CD4-positive, alpha-beta T cell (primary cell): ENCODE measurements at regions not wholly inside any gene's neighbourhood (a gene's known extent, or its start where the extent isn't known, plus 50 kb on each side); places are given as distances from the start of the nearest gene placed in this dataset.

Experiments used
- ATAC-seq: fragments of 200-7000 bp; cut with Tn5 transposase; one replicate; pipeline ENCODE4 v1.10.0; 2022; ENCODE audit warnings: mild to moderate bottlenecking; ENCODE audit not compliant: poor library complexity
- CTCF ChIA-PET: fragments of 350-600 bp; sonication (Branson Sonifier 250); formaldehyde crosslinking; loops from one replicate; lab custom pipeline; 2021; ENCODE audit warnings: antibody characterized with exemption, inconsistent platforms; lab: Charles Lee
- POLR2A ChIA-PET: fragments of 350-600 bp; sonication (Branson Sonifier 250); formaldehyde crosslinking; loops from one replicate; lab custom pipeline; 2021; ENCODE audit warnings: antibody characterized with exemption, inconsistent platforms; lab: Charles Lee
- DNase-seq, 14 experiments: peaks; one replicate each; pipeline ENCODE4 v3.0.0-alpha.2; 2013 to 2020; ENCODE audit warnings: mixed read lengths in 2 of 14
- H3K27ac ChIP-seq, 2 donors: one replicate each; pipeline versions ENCODE4 v1.5.1 to v1.7.0; 2013; ENCODE audit warnings: low read length in 2 of 2, low read depth in 1 of 2, mild to moderate bottlenecking in 1 of 2
- H3K27me3 ChIP-seq, 2 experiments: 1 replicate in 1 of 2; 2 replicates in 1 of 2; pipeline versions ENCODE4 v1.6.1 to v1.7.0; 2013; ENCODE audit warnings: low read length in 2 of 2, control low read depth in 1 of 2, mild to moderate bottlenecking in 1 of 2, moderate library complexity in 1 of 2; ENCODE audit not compliant: insufficient read depth in 2 of 2, control insufficient read depth in 1 of 2
- H3K36me3 ChIP-seq: one replicate; pipeline ENCODE4 v1.6.1; 2013; ENCODE audit warnings: low read length, control low read depth; ENCODE audit not compliant: insufficient read depth
- H3K4me1 ChIP-seq: one replicate; pipeline ENCODE4 v1.6.1; 2013; ENCODE audit warnings: low read length, control low read depth; ENCODE audit not compliant: insufficient read depth
- H3K4me3 ChIP-seq: one replicate; pipeline ENCODE4 v1.5.1; 2013; ENCODE audit warnings: mild to moderate bottlenecking, low read length, moderate library complexity
- H3K9me3 ChIP-seq, 2 experiments: 1 replicate in 1 of 2; 2 replicates in 1 of 2; pipeline versions ENCODE4 v1.6.1 to v1.7.0; 2013; ENCODE audit warnings: low read length in 2 of 2, mild to moderate bottlenecking in 2 of 2, control low read depth in 1 of 2, moderate library complexity in 1 of 2; ENCODE audit not compliant: control insufficient read depth in 1 of 2, insufficient read depth in 1 of 2
- H3K27ac Mint-ChIP-seq: one replicate; pipeline ENCODE4 v1.8.0; 2020; ENCODE audit warnings: mixed read lengths
- H3K27me3 Mint-ChIP-seq: one replicate; pipeline ENCODE4 v1.8.0; 2021; ENCODE audit warnings: mixed read lengths
- H3K36me3 Mint-ChIP-seq: one replicate; pipeline ENCODE4 v1.8.0; 2021; ENCODE audit warnings: low read depth, mixed read lengths
- H3K4me1 Mint-ChIP-seq: one replicate; pipeline ENCODE4 v1.8.0; 2021; ENCODE audit warnings: low read depth, mixed read lengths
- H3K4me3 Mint-ChIP-seq: one replicate; pipeline ENCODE4 v1.8.0; 2020; ENCODE audit warnings: mild to moderate bottlenecking, mixed read lengths
- H3K9me3 Mint-ChIP-seq: one replicate; pipeline ENCODE4 v1.8.0; 2020; ENCODE audit warnings: mixed read lengths
- intact Hi-C, 2 experiments: fragments of 100-400 bp; cut with DNase I in 1 of 2; cut with micrococcal nuclease in 1 of 2; formaldehyde crosslinking; loops; one replicate each; pipeline versions ENCODE4 v1.15.1 to v1.9.0; 2023 to 2025; cut with DNase I, micrococcal nuclease
- TF ChIP-seq, protein P1 (sequence below): fragments of 200-600 bp; IDR thresholded peaks from one replicate; pipeline ENCODE4 v1.8.0; 2022; ENCODE audit warnings: antibody characterized with exemption, mild to moderate bottlenecking

DNA sequence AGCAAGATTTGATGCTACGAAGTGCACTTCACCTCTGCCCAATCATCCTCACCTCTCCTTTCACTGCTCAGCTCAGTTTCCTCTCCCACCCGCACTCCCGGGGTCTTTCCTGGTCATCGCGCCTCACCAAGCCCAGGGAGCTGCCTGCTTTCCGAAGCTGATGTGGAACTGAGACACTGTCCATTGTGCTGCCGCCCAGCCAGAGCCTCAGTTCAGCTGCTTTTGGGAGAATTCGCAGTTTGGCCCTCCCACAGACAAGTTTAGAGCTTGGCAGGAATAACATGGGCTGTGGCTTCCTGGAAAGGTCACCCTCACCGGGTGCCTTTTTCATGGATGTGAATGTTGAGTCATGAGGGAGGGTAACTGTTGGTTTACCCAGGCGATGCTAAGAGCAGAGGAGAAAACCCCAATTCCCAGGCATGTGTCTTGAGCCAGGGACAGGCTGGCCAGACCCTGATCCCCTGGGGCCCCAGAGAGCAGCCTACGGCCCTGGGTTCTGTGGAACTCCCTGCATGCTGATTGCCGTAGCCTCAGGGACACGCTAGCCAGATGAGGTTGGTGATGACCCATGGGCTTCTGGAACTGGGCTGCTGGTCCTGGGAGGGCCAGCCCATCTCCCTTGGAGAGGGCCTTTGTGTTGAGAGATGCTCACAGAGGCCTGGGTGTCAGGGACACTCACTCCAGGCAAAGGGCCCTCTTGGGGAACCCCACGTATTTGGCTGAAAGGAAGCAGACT is 1687.5 kb downstream of the TP53TG3F start:
- no peak overlapping the region for H3K27ac ChIP-seq
- ATAC-seq (no peak), DNase-seq (no peak)
- H3K4me1 ChIP-seq: no peaks in the 10 kb centered on the region
- Mint-ChIP-seq H3K27ac (no peak overlapping the region), H3K4me3 (no peak overlapping the region), H3K4me1 (no peaks in the 10 kb centered on the region), H3K27me3 (no peaks in the 10 kb centered on the region), H3K36me3 (no peaks in the 10 kb centered on the region), H3K9me3 (peaks cover 6% of the 10 kb centered on the region)
- CTCF ChIA-PET: no interaction called here
- peaks cover 30 to 100% of the 10 kb centered on the region in 2 experiments for H3K9me3 ChIP-seq
- intact Hi-C loops: no loop called here
- no peaks in the 10 kb centered on the region for H3K36me3 ChIP-seq
- no peaks in the 10 kb centered on the region for H3K27me3 ChIP-seq
- POLR2A ChIA-PET: no interaction called here
- H3K4me3 ChIP-seq: no peak overlapping the region
- TF ChIP-seq, protein P1, sequence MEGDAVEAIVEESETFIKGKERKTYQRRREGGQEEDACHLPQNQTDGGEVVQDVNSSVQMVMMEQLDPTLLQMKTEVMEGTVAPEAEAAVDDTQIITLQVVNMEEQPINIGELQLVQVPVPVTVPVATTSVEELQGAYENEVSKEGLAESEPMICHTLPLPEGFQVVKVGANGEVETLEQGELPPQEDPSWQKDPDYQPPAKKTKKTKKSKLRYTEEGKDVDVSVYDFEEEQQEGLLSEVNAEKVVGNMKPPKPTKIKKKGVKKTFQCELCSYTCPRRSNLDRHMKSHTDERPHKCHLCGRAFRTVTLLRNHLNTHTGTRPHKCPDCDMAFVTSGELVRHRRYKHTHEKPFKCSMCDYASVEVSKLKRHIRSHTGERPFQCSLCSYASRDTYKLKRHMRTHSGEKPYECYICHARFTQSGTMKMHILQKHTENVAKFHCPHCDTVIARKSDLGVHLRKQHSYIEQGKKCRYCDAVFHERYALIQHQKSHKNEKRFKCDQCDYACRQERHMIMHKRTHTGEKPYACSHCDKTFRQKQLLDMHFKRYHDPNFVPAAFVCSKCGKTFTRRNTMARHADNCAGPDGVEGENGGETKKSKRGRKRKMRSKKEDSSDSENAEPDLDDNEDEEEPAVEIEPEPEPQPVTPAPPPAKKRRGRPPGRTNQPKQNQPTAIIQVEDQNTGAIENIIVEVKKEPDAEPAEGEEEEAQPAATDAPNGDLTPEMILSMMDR: no peak

DNA sequence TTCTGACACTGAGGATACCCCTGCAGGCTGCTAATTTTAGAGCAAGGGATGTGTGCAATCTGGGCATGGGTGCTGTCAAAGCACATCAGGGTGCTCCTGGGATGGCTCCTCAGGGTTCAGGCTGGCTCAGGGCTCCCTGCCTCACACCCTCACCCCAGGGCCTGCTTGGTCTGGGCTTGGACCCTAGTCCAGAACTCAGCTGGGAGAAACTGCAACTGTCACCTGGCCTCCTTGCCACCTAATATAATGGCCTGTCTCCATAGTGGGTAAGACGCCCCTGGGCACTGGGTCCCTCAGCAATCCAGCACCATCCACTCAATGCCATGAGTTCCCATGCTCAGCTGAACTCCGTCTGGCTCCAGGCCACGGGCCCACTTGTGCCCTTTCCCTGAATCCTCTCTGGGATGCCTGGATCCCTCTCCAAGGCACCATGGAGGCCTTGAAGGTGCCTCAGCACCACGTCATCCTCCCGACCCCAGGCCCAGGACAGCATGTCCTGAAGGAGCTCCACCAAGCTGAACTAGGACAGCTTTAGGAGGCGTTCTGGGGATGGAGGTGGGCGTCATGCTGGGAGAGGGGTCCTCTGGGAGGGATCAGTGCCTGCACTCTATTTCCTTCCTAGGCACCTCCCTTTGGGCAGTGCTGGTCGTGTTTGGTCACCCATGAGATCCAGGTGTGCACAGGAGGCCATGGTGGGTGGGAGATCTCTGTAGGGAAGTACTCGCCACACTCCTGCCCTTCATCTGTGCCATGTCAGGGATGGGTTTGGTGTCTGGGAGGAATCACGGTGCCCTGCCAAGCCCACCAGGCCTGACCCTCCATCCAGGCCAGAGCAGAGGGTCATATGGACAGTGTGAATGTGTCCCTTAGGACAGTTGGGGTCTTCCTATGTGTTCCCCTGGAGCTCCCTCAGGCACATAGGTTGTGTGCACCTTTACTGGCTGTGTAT is 1688.4 kb downstream of the TP53TG3F start:
- Mint-ChIP-seq H3K4me3 (no peak overlapping the region), H3K4me1 (no peaks in the 10 kb centered on the region), H3K36me3 (no peaks in the 10 kb centered on the region), H3K27me3 (no peaks in the 10 kb centered on the region), H3K27ac (no peak overlapping the region), H3K9me3 (peaks cover 7% of the 10 kb centered on the region)
- Histone ChIP-seq H3K4me1 (no peaks in the 10 kb centered on the region), H3K36me3 (no peaks in the 10 kb centered on the region), H3K27me3 (no peaks in the 10 kb centered on the region), H3K9me3 (peaks cover 35 to 100% of the 10 kb centered on the region in 2 experiments), H3K4me3 (no peak overlapping the region), H3K27ac (no peak overlapping the region)
- intact Hi-C loops: no loop called here
- CTCF ChIA-PET: no interaction called here
- TF ChIP-seq, protein P1: no peak
- POLR2A ChIA-PET: no interaction called here
- ATAC-seq (no peak), DNase-seq (peak in 1 of 14 experiments; percentile 1)

DNA sequence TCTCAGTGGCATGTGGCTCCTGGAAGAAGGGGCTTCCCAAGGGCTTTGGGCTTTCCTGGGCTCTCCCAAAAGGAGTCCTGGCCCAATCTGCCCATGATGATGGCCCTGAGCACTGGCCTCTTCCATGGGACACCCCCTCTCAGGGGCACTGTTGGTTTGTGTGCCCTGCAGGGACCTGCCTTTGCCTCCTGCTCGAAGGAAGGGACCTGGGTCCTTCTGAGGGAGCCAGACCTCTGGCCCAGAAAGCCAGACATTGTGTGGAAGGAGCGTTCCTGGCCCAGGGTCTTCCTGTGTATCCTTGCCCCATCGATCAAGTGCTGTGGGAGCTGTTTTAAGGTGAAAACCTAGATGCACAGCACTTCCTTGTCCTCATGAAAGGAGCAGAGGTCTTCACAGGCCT is 1689.3 kb downstream of the TP53TG3F start:
- Histone ChIP-seq H3K27ac (no peak overlapping the region), H3K4me3 (no peak overlapping the region), H3K4me1 (no peaks in the 10 kb centered on the region), H3K36me3 (no peaks in the 10 kb centered on the region), H3K27me3 (no peaks in the 10 kb centered on the region), H3K9me3 (peaks cover 35 to 95% of the 10 kb centered on the region in 2 experiments)
- intact Hi-C loops: no loop called here
- CTCF ChIA-PET: no interaction called here
- Mint-ChIP-seq H3K36me3 (no peaks in the 10 kb centered on the region), H3K4me3 (no peak overlapping the region), H3K4me1 (no peaks in the 10 kb centered on the region), H3K27ac (no peak overlapping the region), H3K9me3 (peaks cover 7% of the 10 kb centered on the region), H3K27me3 (no peaks in the 10 kb centered on the region)
- TF ChIP-seq, protein P1: no peak
- DNase-seq (no peak), ATAC-seq (no peak)
- POLR2A ChIA-PET: no interaction called here
